HG02943 (cell line): ENCODE measurements at regions not wholly inside any gene's neighbourhood (a gene's known extent, or its start where the extent isn't known, plus 50 kb on each side); places are given as distances from the start of the nearest gene placed in this dataset.

Experiments
- ATAC-seq: cut with Tn5 transposase; IDR thresholded peaks from one replicate; pipeline ENCODE4 v1.9.1; 2021; ENCODE audit warnings: mild to moderate bottlenecking, low read depth, moderate library complexity; ENCODE audit not compliant: unreplicated experiment

- no peak for ATAC-seq
These were observed 52.3 kb downstream of the HDGFL1 start for GRCh38 chr6:22621701-22622100.

GRCh38 chr6:22622351-22622750 is 53.0 kb downstream of the HDGFL1 start:
- no peak for ATAC-seq

- ATAC-seq = no peak
These were observed 53.4 kb downstream of the HDGFL1 start for GRCh38 chr6:22622813-22623212.

- no peak for ATAC-seq
These were observed 58.3 kb downstream of the HDGFL1 start for GRCh38 chr6:22627644-22628043.

- no peak for ATAC-seq
These were observed 61.7 kb downstream of the HDGFL1 start for GRCh38 chr6:22631091-22631490.

GRCh38 chr6:22632581-22633145 is 63.3 kb downstream of the HDGFL1 start:
- ATAC-seq = no peak

- no peak for ATAC-seq
These were observed 67.1 kb downstream of the HDGFL1 start for GRCh38 chr6:22636452-22636851.

GRCh38 chr6:22637782-22638181 is 68.4 kb downstream of the HDGFL1 start:
- ATAC-seq = no peak

- ATAC-seq = no peak
These were observed 69.0 kb downstream of the HDGFL1 start for GRCh38 chr6:22638320-22638719.

- no peak for ATAC-seq
These were observed 72.9 kb downstream of the HDGFL1 start for GRCh38 chr6:22642254-22642653.

GRCh38 chr6:22643780-22644179 is 74.4 kb downstream of the HDGFL1 start:
- no peak for ATAC-seq

GRCh38 chr6:22647719-22648118 is 78.4 kb downstream of the HDGFL1 start:
- no peak for ATAC-seq

- no peak for ATAC-seq
These were observed 82.4 kb downstream of the HDGFL1 start for GRCh38 chr6:22651731-22652130.

GRCh38 chr6:22653980-22654610 is 84.7 kb downstream of the HDGFL1 start:
- ATAC-seq = no peak

GRCh38 chr6:22656706-22657351 is 87.5 kb downstream of the HDGFL1 start:
- peak; percentile 69 for ATAC-seq

- no peak for ATAC-seq
These were observed 88.1 kb downstream of the HDGFL1 start for GRCh38 chr6:22657352-22657980.

GRCh38 chr6:22658183-22658582 is 88.8 kb downstream of the HDGFL1 start:
- ATAC-seq = no peak

GRCh38 chr6:22658934-22659333 is 89.6 kb downstream of the HDGFL1 start:
- no peak for ATAC-seq

- no peak for ATAC-seq
These were observed 95.6 kb downstream of the HDGFL1 start for GRCh38 chr6:22664968-22665367.

- ATAC-seq = no peak
These were observed 96.7 kb downstream of the HDGFL1 start for GRCh38 chr6:22666021-22666420.

- no peak for ATAC-seq
These were observed 97.2 kb downstream of the HDGFL1 start for GRCh38 chr6:22666586-22666985.

GRCh38 chr6:22667855-22668254 is 98.5 kb downstream of the HDGFL1 start:
- ATAC-seq = no peak
